HG03159 (cell line): ENCODE measurements at regions not wholly inside any gene's neighbourhood (a gene's known extent, or its start where the extent isn't known, plus 50 kb on each side); places are given as distances from the start of the nearest gene placed in this dataset.
"Not testable (repeated sequence)": the region's sequence is repeated elsewhere in the genome, so short reads cannot be mapped to it uniquely, and the experiment has no call there.

Experiments
- ATAC-seq: cut with Tn5 transposase; IDR thresholded peaks from one replicate; pipeline ENCODE4 v1.9.1; 2021; ENCODE audit warnings: mild to moderate bottlenecking, moderate library complexity; ENCODE audit not compliant: unreplicated experiment

DNA sequence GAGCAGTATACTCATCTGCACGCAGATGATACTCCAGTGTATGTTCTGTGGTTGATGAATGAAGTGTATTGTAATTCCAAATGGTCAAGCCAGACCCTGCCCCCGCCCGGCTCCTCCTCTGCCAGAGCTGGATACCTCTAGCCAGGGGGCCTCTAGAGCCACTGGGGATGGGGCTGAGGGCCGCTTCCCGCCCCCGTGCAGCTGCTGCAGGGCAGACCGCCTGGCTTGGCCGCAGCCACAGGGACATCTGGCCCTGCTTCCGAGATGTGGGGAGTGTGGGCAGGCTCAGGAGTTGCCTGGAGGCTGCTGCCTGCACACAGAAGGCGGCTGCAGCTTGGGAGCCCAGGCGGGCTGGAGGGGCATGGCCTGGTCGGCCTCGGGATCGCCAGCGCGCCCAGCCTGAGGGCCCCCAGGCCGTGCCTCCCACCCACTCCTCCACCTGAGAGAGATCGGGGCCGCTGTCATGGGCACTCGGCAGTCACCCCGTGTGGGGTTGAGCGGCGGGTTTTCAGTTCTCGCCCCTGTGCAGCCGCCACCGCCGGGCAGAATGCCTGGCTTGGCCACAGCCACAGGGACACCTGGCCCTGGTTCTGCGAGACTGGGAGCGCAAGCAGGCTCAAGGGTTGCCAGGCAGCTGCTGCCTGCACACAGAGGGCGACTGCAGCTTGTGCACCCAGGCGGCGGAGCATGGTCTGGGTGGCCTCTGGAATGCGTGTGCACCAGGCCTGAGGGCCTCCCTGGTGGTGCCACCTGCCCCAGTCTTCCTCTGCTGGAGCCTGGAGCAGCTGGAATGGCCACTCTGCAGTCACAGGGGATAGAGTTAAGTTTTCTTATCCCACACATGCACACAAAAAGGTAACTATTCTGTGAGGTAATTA, 1643.7 kb downstream of the SPATA31A7 start:
- not testable (repeated sequence) for ATAC-seq

DNA sequence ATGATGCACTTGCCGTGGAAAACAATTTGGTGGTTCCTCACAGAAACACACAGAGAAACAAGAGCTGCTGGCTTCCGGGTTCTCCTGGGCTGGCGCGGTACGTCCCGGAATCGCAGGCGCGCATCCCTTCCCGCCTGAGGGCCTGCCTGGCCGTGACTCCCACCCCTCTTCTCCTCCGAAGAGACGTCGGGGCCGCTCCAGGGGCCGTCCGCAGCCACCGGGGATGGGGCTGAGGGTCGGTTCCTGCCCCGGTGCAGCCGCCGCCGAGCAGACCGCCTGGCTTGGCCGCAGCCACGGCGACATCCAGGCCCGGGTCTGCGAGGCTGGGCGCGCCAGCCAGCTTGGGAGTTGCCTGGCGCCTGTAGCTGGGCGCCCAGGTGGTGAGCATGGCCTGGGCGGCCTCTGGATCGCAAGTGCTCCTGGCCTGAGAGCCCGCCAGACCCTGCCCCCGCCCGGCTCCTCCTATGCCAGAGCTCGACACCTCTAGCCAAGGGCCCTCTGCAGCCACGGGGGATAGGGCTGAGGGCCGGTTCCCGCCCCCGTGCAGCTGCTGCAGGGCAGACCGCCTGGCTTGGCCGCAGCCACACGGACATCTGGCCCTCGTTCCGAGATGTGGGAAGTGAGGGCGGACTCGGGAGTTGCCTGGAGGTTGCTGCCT, 1647.5 kb downstream of the SPATA31A7 start:
- peak; percentile 9 for ATAC-seq

GRCh38 chr9:62838024-62838718, 1648.3 kb downstream of the SPATA31A7 start:
- peak; percentile 100 for ATAC-seq

DNA sequence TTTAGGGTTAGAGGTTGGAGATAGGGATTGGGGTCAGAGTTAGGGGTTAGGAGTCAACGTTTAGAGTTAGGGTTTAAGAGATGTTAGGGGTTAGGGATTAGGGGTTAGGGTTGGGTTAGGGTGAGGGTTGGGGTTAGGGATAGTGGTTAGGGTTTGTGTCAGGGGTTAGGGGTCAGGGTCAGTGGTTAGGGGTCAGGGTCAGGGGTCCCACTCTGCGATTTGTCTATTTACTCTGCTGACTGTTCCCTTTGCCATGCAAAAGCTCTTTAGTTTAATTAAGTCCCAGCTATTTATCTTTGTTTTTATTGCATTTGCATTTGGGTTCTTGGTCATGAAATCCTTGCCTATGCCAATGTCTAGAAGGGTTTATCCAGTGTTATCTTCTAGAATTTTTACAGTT, 1649.3 kb downstream of the SPATA31A7 start:
- not testable (repeated sequence) for ATAC-seq

DNA sequence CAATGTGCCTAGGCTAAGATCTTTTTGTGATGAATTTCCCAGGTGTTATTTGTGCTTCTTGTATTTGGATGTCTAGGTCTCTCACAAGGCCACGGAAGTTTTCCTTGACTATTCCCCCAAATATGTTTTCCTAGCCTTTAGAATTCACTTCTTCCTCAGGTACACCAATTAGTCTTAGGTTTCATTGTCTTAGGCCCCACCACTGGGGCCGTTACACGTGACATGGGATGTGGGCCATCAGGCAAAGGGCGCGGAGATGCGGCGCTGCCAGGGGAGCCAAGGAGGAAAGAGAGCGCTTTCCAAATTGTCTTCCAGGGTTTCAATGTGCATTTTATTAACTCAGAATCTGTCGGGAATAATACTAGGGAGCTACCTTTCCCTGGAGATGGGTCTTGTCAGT, 1653.3 kb downstream of the SPATA31A7 start:
- not testable (repeated sequence) for ATAC-seq

DNA sequence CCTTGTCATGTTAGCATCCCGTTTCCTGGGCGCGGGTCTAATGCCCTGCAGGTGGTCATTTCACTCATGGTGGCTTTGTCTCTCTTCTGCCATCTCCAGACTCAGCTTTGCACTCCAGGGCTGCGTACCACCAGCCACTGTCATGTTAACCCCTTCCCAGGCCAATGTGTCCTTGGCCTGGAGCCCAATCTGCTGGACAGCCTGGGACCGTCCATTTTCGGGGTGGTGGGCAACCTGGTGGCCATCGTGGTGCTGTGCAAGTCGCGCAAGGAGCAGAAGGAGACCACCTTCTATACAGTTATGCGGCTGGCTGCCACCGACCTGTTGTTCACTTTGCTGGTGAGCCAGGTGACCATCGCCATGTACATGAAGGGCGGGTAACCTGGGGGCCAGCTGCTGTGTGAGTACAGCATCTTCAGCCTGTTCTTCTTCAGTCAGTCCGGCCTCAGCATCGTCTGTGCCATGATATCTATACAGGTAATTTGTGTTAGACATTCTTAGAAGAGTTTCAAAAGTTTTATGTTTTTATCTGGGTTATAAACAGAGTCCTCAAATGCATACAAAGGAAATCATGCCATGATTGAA, 1654.0 kb downstream of the SPATA31A7 start:
- not testable (repeated sequence) for ATAC-seq

GRCh38 chr9:62844681-62845185, 1654.9 kb downstream of the SPATA31A7 start:
- not testable (repeated sequence) for ATAC-seq

GRCh38 chr9:62848258-62848657, 1658.4 kb downstream of the SPATA31A7 start:
- not testable (repeated sequence) for ATAC-seq

- ATAC-seq: not testable (repeated sequence)
These were observed 1660.2 kb downstream of the SPATA31A7 start for GRCh38 chr9:62849991-62850390.

- not testable (repeated sequence) for ATAC-seq
These were observed 1667.4 kb downstream of the SPATA31A7 start for GRCh38 chr9:62857280-62857679.

DNA sequence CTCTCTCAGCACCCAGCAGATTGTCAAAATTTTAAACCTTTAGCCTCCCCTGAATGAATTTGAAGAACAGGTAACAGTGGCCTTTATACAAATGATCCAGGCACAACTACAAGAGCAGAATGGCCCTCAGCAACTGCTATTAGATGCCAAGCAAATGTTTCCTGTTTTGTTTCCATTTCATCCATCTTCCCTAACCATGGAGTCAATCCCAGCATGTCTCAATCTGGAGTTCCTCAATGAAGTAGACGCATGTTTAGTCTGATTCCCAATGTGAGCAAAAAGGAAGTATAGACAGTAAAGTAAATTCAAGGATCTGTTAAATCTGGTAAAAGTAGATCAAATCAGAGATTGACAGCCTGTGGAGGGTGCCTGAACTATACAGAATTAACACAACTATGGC, 1668.4 kb downstream of the SPATA31A7 start:
- ATAC-seq: not testable (repeated sequence)

GRCh38 chr9:62860939-62861860, 1671.4 kb downstream of the SPATA31A7 start:
- ATAC-seq: not testable (repeated sequence)

GRCh38 chr9:62862180-62862579, 1672.3 kb downstream of the SPATA31A7 start:
- not testable (repeated sequence) for ATAC-seq

DNA sequence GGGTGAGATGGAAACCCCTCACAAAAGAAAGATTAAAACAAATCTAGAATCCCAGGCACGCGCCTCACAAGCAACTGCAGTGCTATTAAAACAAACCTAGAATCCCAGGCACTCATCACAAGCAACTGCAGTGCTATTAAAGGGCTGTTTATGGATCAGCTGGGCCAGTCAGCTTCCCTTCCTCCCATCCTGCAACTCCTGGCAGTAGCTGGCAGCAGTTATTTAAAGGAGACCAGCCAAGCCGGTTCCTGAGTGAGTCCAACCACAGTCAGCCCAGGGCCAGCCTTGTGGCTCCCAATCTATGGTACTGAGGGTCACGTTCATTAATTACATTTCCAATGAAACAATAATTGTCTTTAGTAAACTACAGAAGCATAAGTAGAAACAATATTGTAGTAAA, 1673.5 kb downstream of the SPATA31A7 start:
- not testable (repeated sequence) for ATAC-seq

- ATAC-seq: not testable (repeated sequence)
These were observed 1674.0 kb downstream of the SPATA31A7 start for GRCh38 chr9:62863867-62864266.

DNA sequence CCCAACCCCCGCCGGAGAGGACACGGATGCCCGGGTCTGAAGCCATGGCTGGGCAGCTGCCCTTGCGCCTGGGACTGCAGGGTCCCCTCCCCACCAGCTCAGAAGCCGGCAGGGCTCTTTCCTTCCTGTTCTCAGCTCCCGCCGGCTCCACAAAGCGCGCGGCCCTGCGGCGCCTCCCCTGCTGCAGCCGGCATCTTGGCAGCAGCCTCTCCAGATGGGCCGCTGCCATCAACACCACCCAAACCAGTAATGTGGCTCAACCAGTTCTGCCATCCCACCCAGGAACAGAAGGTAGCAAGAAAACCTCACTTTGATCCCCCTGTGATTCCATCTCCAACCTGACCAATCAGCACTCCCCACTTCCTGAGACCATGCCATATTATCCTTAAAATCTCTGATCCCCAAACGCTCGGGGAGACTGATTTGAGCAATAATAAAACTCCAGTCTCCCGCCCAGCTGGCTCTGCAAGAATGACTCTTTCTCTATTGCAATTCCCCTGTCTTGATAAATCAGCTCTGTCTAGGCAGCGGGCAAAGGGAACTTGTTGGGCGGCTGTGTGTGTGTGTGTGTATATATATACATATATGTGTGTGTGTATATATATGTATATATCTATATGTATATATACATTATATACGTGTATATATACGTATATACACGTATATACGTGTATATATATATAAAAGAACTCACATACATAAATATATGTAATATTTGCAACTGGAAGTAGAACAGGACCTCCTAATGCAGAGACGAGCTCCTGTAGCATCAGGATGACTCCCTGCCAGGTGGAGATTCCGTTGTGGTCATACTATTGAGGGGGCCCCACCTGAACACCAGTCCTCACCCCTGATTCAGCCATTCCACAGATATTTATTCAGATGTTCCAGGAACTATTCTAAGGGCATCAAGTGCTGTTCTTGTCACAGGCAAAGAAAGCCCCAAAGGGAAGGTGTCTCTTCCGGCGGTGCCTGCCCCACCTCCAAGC, 1674.9 kb downstream of the SPATA31A7 start:
- ATAC-seq: not testable (repeated sequence)

DNA sequence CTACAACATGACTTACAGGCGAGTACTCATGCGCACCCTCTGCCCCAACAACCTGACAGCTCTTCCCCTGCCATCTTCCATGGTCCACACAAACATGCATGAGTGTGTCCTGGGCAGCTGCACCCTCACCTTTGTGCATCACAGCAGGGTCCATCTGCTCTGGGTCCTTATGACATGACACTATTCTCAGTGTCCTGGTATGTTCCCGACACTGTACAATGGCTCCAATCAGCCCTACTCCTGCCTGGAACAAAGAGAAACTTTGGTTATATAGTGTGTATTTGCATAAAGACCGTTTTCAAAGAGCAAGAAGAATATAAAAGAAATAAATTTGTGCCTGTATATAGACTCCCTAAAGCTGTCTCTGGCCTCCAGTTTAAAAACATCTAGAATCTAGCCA, 1679.2 kb downstream of the SPATA31A7 start:
- not testable (repeated sequence) for ATAC-seq

GRCh38 chr9:62871765-62872164, 1681.9 kb downstream of the SPATA31A7 start:
- ATAC-seq: not testable (repeated sequence)
